HG03139 (cell line): ENCODE measurements at regions not wholly inside any gene's neighbourhood (a gene's known extent, or its start where the extent isn't known, plus 50 kb on each side); places are given as distances from the start of the nearest gene placed in this dataset.
"Not testable (repeated sequence)": the region's sequence is repeated elsewhere in the genome, so short reads cannot be mapped to it uniquely, and the experiment has no call there.

Experiments
- ATAC-seq: cut with Tn5 transposase; IDR thresholded peaks from one replicate; pipeline ENCODE4 v1.9.1; 2021; ENCODE audit not compliant: unreplicated experiment

GRCh38 chr9:78663369-78663768 is 366.4 kb downstream of the PSAT1 start:
- ATAC-seq, result no peak

GRCh38 chr9:78664370-78664769 is 367.4 kb downstream of the PSAT1 start:
- no peak for ATAC-seq

GRCh38 chr9:78666818-78667414 is 370.0 kb downstream of the PSAT1 start:
- ATAC-seq, result no peak

- ATAC-seq, result no peak
Observed at GRCh38 chr9:78668148-78668832, 371.4 kb downstream of the PSAT1 start.

GRCh38 chr9:78669591-78669990 is 372.7 kb downstream of the PSAT1 start:
- no peak for ATAC-seq

- no peak for ATAC-seq
Observed at GRCh38 chr9:78671785-78672184, 374.9 kb downstream of the PSAT1 start.

GRCh38 chr9:78674874-78675273 is 377.9 kb downstream of the PSAT1 start:
- no peak for ATAC-seq

GRCh38 chr9:78676009-78676408 is 379.1 kb downstream of the PSAT1 start:
- ATAC-seq, result no peak

- ATAC-seq, result no peak
Observed at GRCh38 chr9:78676623-78677022, 379.7 kb downstream of the PSAT1 start.

- no peak for ATAC-seq
Observed at GRCh38 chr9:78677326-78677725, 380.4 kb downstream of the PSAT1 start.

- no peak for ATAC-seq
Observed at GRCh38 chr9:78678877-78679276, 382.0 kb downstream of the PSAT1 start.

- ATAC-seq, result no peak
Observed at GRCh38 chr9:78680196-78680595, 383.3 kb downstream of the PSAT1 start.

- ATAC-seq, result no peak
Observed at GRCh38 chr9:78682216-78682615, 385.3 kb downstream of the PSAT1 start.

GRCh38 chr9:78685471-78685870 is 388.5 kb downstream of the PSAT1 start:
- ATAC-seq, result no peak

GRCh38 chr9:78688796-78689195 is 391.9 kb downstream of the PSAT1 start:
- no peak for ATAC-seq

GRCh38 chr9:78691542-78691941 is 394.6 kb downstream of the PSAT1 start:
- no peak for ATAC-seq

- ATAC-seq, result no peak
Observed at GRCh38 chr9:78692871-78693270, 395.9 kb downstream of the PSAT1 start.

- ATAC-seq, result no peak
Observed at GRCh38 chr9:78694974-78695373, 398.0 kb downstream of the PSAT1 start.

GRCh38 chr9:78695519-78695918 is 398.6 kb downstream of the PSAT1 start:
- ATAC-seq, result no peak

- ATAC-seq, result no peak
Observed at GRCh38 chr9:78697618-78698017, 400.7 kb downstream of the PSAT1 start.

- no peak for ATAC-seq
Observed at GRCh38 chr9:78698371-78698770, 401.4 kb downstream of the PSAT1 start.

- not testable (repeated sequence) for ATAC-seq
Observed at GRCh38 chr9:78699217-78699616, 402.3 kb downstream of the PSAT1 start.

- ATAC-seq, result not testable (repeated sequence)
Observed at GRCh38 chr9:78704153-78704552, 407.2 kb downstream of the PSAT1 start.
